IMR-90 (cell line): ENCODE measurements at regions not wholly inside any gene's neighbourhood (a gene's known extent, or its start where the extent isn't known, plus 50 kb on each side); places are given as distances from the start of the nearest gene placed in this dataset.

Experiments
- ATAC-seq: fragments of 200-7000 bp; cut with Tn5 transposase; 2 replicates; pipeline ENCODE4 v1.9.1; 2020; ENCODE audit warnings: low read depth, mild to moderate bottlenecking, moderate library complexity
- BruUV-seq: library from RNA; stranded (reverse); fragments of 400-500 nt; replicated peaks from 2 replicates; lab custom pipeline; 2021; lab: Mats Ljungman, UMichigan
- CTCF ChIA-PET: fragments of 300-600 bp; formaldehyde crosslinking; extraction: SDS; loops from one replicate; lab custom pipeline; 2021; ENCODE audit warnings: antibody characterized with exemption; lab: Yijun Ruan, JAX
- POLR2A ChIA-PET: fragments of 300-600 bp; sonication (Branson Sonifier 250); formaldehyde crosslinking; loops from one replicate; lab custom pipeline; 2022; ENCODE audit warnings: antibody characterized with exemption; ENCODE audit not compliant: unreplicated experiment; lab: Charles Lee
- DNase-seq: peaks from one replicate; pipeline ENCODE4 v3.0.0; 2013
- H2AFZ ChIP-seq: replicated peaks from 2 replicates; pipeline ENCODE3; 2013; ENCODE audit warnings: low read length, mild to moderate bottlenecking; ENCODE audit not compliant: poor library complexity
- H2AK5ac ChIP-seq: 2 replicates; pipeline ENCODE4 v1.6.1; 2013; ENCODE audit warnings: low read depth, low read length, inconsistent platforms
- H2AK9ac ChIP-seq: replicated peaks from 2 replicates; pipeline ENCODE3; 2013; ENCODE audit warnings: mild to moderate bottlenecking, low read depth, low read length, moderate library complexity; ENCODE audit not compliant: poor library complexity
- H2BK120ac ChIP-seq: 2 replicates; pipeline ENCODE4 v1.6.1; 2013; ENCODE audit warnings: low read depth, low read length, inconsistent platforms
- H2BK15ac ChIP-seq: 3 replicates; pipeline ENCODE4 v1.6.1; 2013; ENCODE audit warnings: low read depth, low read length, inconsistent platforms
- H2BK20ac ChIP-seq: 2 replicates; pipeline ENCODE4 v1.6.1; 2013; ENCODE audit warnings: low read depth, mild to moderate bottlenecking, inconsistent platforms, low read length, moderate library complexity
- H2BK5ac ChIP-seq: 2 replicates; pipeline ENCODE4 v1.6.1; 2013; ENCODE audit warnings: mild to moderate bottlenecking, low read depth, low read length, inconsistent platforms; ENCODE audit not compliant: poor library complexity, severe bottlenecking
- H3K14ac ChIP-seq: replicated peaks from 2 replicates; pipeline ENCODE4 v1.6.1; 2013; ENCODE audit warnings: low read depth, low read length, inconsistent platforms
- H3K18ac ChIP-seq: 2 replicates; pipeline ENCODE4 v1.6.1; 2013; ENCODE audit warnings: low read depth, low read length, control low read depth
- H3K23ac ChIP-seq: 2 replicates; pipeline ENCODE4 v1.6.1; 2013; ENCODE audit warnings: low read depth, low read length, inconsistent platforms
- H3K27ac ChIP-seq: 2 replicates; pipeline ENCODE4 v1.5.1; 2013; ENCODE audit warnings: mild to moderate bottlenecking, control low read depth, low read length; ENCODE audit not compliant: insufficient read depth
- H3K27me3 ChIP-seq: 2 replicates; pipeline ENCODE4 v1.6.1; 2013; ENCODE audit warnings: low read length; ENCODE audit not compliant: control insufficient read depth, insufficient read depth
- H3K36me3 ChIP-seq: 2 replicates; pipeline ENCODE4 v1.6.1; 2013; ENCODE audit warnings: low read length, mixed read lengths; ENCODE audit not compliant: control insufficient read depth, insufficient read depth
- H3K4ac ChIP-seq: 2 replicates; pipeline ENCODE4 v1.6.1; 2013; ENCODE audit warnings: low read depth, low read length, inconsistent platforms
- H3K4me1 ChIP-seq: 2 replicates; pipeline ENCODE4 v1.6.1; 2013; ENCODE audit warnings: low read length, mixed read lengths; ENCODE audit not compliant: control insufficient read depth, insufficient read depth
- H3K4me2 ChIP-seq: 2 replicates; pipeline ENCODE4 v1.6.1; 2013; ENCODE audit warnings: low read depth, mild to moderate bottlenecking, control low read depth, low read length, moderate library complexity
- H3K4me3 ChIP-seq: 2 replicates; pipeline ENCODE4 v1.5.1; 2013; ENCODE audit warnings: low read depth, mild to moderate bottlenecking, control low read depth, low read length, moderate library complexity; ENCODE audit not compliant: insufficient read depth
- H3K56ac ChIP-seq: 2 replicates; pipeline ENCODE4 v1.6.1; 2013; ENCODE audit warnings: low read length, inconsistent platforms; ENCODE audit not compliant: insufficient read depth; ENCODE audit errors: extremely low read depth
- H3K79me1 ChIP-seq, 2 experiments: 2 replicates each; pipeline ENCODE4 v1.6.1; 2013; ENCODE audit warnings: low read length in 2 of 2, inconsistent platforms in 1 of 2, low read depth in 1 of 2
- H3K9ac ChIP-seq: 2 replicates; pipeline ENCODE4 v1.6.1; 2013; ENCODE audit warnings: low read depth, low read length, control low read depth
- H3K9me1 ChIP-seq: 2 replicates; pipeline ENCODE4 v1.6.1; 2013; ENCODE audit warnings: low read length, inconsistent platforms; ENCODE audit not compliant: insufficient read depth
- H3K9me3 ChIP-seq: 2 replicates; pipeline ENCODE4 v1.6.1; 2013; ENCODE audit warnings: low read length; ENCODE audit not compliant: control insufficient read depth, insufficient read depth
- H4K20me1 ChIP-seq: 2 replicates; pipeline ENCODE4 v1.6.1; 2013; ENCODE audit warnings: low read length, inconsistent platforms; ENCODE audit not compliant: insufficient read depth
- H4K5ac ChIP-seq: 2 replicates; pipeline ENCODE4 v1.6.1; 2013; ENCODE audit warnings: mild to moderate bottlenecking, low read depth, low read length, control low read depth
- H4K8ac ChIP-seq, 2 experiments: 2 replicates each; pipeline ENCODE4 v1.6.1; 2013; ENCODE audit warnings: low read depth in 2 of 2, low read length in 2 of 2, control low read depth in 1 of 2, inconsistent platforms in 1 of 2
- H4K91ac ChIP-seq: 2 replicates; pipeline ENCODE4 v1.6.1; 2013; ENCODE audit warnings: low read depth, low read length, inconsistent platforms; ENCODE audit not compliant: insufficient read depth
- BHLHE40 ChIP-seq: fragments of 150-350 bp; IDR thresholded peaks from 2 replicates; pipeline ENCODE4 v1.6.1; 2016; ENCODE audit warnings: mild to moderate bottlenecking, low read depth, low read length
- SMC3 ChIP-seq: fragments of 150-350 bp; IDR thresholded peaks from 2 replicates; pipeline ENCODE4 v1.6.1; 2016; ENCODE audit warnings: low read depth, mild to moderate bottlenecking, antibody characterized with exemption, low read length, moderate library complexity
- WGBS, 2 experiments: methylation state at CpG; one replicate each; pipeline versions ENCODE4 v1.1.5 to v1.1.7; 2013; ENCODE audit warnings: missing lambda C conversion rate in 2 of 2; ENCODE audit not compliant: insufficient read length in 1 of 2; ENCODE audit errors: extremely low coverage in 2 of 2; 5-methylcytosine and 5-hydroxymethylcytosine counted together
- dilution Hi-C: fragments of 300-500 bp; cut with HindIII; formaldehyde crosslinking; loops from one replicate; pipeline ENCODE4 v1.14.3; 2018; ENCODE audit warnings: low sequenced_read_pairs; ENCODE audit not compliant: unreplicated experiment
- in situ Hi-C: fragments of 300-500 bp; cut with MboI; formaldehyde crosslinking; loops from 3 replicates; pipeline ENCODE4 v1.14.3; 2019; ENCODE audit warnings: low sequenced_read_pairs, inconsistent platforms, mixed read lengths
- intact Hi-C: fragments of 100-400 bp; cut with micrococcal nuclease; formaldehyde crosslinking; loops from 2 replicates; pipeline ENCODE4 v1.10.0; 2022

- no peak overlapping the region for H3K23ac ChIP-seq
- no peak overlapping the region for H2BK5ac ChIP-seq
- H3K27ac ChIP-seq, result no peak overlapping the region
- WGBS, 2 experiments, result 100% methylated on average over 2 of the region's 4 CpGs; no CpG with 5 or more reads in 1 of the 2 experiments
- H3K4me2 ChIP-seq, result no peak overlapping the region
- no peaks in the 10 kb centered on the region for H3K79me1 ChIP-seq
- POLR2A ChIA-PET, result no interaction called here
- H2BK15ac ChIP-seq, result no peak overlapping the region
- no peak overlapping the region for H3K56ac ChIP-seq
- H2BK120ac ChIP-seq, result no peak overlapping the region
- no peak overlapping the region for H4K8ac ChIP-seq
- no peak for DNase-seq
- H3K4me1 ChIP-seq, result no peaks in the 10 kb centered on the region
- no peak overlapping the region for H3K9ac ChIP-seq
- no peak overlapping the region for H4K91ac ChIP-seq
- no peaks in the 10 kb centered on the region for H4K20me1 ChIP-seq
- no peaks in the 10 kb centered on the region for H3K27me3 ChIP-seq
- dilution Hi-C loops, result no loop called here
- no peak overlapping the region for H4K5ac ChIP-seq
- ATAC-seq, result no peak
- no peak overlapping the region for H2BK20ac ChIP-seq
- H2AFZ ChIP-seq, result no peak overlapping the region
- no peak overlapping the region for H2AK9ac ChIP-seq
- H3K18ac ChIP-seq, result no peak overlapping the region
- no peak overlapping the region for H3K4me3 ChIP-seq
- intact Hi-C loops, result no loop called here
- TF ChIP-seq BHLHE40, result no peak
- no peak for TF ChIP-seq SMC3
- H3K36me3 ChIP-seq, result no peaks in the 10 kb centered on the region
- no peaks in the 10 kb centered on the region for H3K9me3 ChIP-seq
- CTCF ChIA-PET, result no interaction called here
- H3K9me1 ChIP-seq, result no peaks in the 10 kb centered on the region
- H3K4ac ChIP-seq, result no peak overlapping the region
- no peak overlapping the region for H3K14ac ChIP-seq
- in situ Hi-C loops, result no loop called here
- no TSS peak for BruUV-seq
- no peak overlapping the region for H2AK5ac ChIP-seq
These were observed 315.7 kb downstream of the REEP3 start for GRCh38 chr10:63836666-63837442.
